Neural progenitor cell (in vitro differentiated cells): ENCODE measurements at regions not wholly inside any gene's neighbourhood (a gene's known extent, or its start where the extent isn't known, plus 50 kb on each side); places are given as distances from the start of the nearest gene placed in this dataset.

Experiments used
- CTCF ChIP-seq: fragments of 200-600 bp; sonication (generic); IDR thresholded peaks from 2 replicates; pipeline ENCODE4 v1.5.1; 2017; ENCODE audit warnings: antibody characterized with exemption, mild to moderate bottlenecking
- EZH2 ChIP-seq: fragments of 200-600 bp; sonication (generic); IDR thresholded peaks from 2 replicates; pipeline ENCODE4 v1.6.1; 2017; ENCODE audit warnings: antibody characterized with exemption, mild to moderate bottlenecking, moderate library complexity
- EZH2phosphoT487 ChIP-seq: fragments of 200-600 bp; sonication (generic); IDR thresholded peaks from 2 replicates; pipeline ENCODE4 v1.6.1; 2017; ENCODE audit warnings: antibody characterized with exemption

GRCh38 chr12:3407723-3408122 is 83.3 kb upstream of the PRMT8 start:
- TF ChIP-seq CTCF, result no peak
- TF ChIP-seq EZH2phosphoT487, result no peak
- TF ChIP-seq EZH2, result no peak
